Muscle of back (tissue), 3 donors: ENCODE measurements at regions not wholly inside any gene's neighbourhood (a gene's known extent, or its start where the extent isn't known, plus 50 kb on each side); places are given as distances from the start of the nearest gene placed in this dataset.
"Not testable (repeated sequence)": the region's sequence is repeated elsewhere in the genome, so short reads cannot be mapped to it uniquely, and the experiment has no call there.

Source experiments
- DNase-seq, 3 donors: peaks; one replicate each; pipeline versions ENCODE4 v3.0.0 to v3.0.0-alpha.2; 2013

DNA sequence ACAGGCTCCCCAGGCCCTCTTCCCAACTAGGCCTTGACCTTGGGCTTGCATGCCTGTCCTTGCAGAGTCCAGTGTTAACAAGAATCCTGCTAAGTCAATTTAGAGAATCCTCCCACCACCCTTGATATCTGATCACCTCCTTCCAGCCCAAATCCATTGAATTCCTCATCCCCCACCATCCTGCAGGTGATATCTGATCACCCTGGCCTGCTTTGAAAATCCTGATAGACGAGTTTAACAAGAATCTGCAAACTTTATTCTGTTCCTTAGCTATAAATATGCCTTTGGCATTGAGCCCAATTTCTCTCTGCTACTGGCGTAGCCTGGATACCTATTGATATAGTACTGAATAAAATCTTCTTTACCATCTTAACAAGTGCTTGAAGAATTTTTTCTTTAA, 125.5 kb downstream of the DIRAS2 start:
- DNase-seq: peak in 1 of 3 donors; percentile 7

GRCh38 chr9:90521811-90522570, 120.6 kb downstream of the DIRAS2 start:
- DNase-seq: no peak

DNA sequence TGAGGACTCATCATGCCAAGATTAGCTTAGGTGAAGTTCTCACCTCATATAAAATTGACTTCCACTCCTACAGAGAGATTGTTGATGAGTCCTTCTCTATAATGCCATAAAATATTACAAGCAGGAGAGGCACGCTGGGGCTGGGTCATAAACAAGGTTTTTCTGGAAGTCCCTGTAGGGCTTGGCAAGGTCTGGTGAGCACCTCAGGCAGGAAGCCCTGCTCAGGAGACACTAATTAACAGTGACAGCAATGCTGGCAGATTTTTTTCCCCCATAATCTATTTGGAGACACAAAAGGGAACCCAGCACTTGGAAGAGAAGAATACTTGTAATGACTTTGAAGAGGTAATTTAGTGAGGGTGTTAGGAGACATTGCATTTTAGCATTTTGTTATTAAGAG, 118.7 kb downstream of the DIRAS2 start:
- no peak for DNase-seq

DNA sequence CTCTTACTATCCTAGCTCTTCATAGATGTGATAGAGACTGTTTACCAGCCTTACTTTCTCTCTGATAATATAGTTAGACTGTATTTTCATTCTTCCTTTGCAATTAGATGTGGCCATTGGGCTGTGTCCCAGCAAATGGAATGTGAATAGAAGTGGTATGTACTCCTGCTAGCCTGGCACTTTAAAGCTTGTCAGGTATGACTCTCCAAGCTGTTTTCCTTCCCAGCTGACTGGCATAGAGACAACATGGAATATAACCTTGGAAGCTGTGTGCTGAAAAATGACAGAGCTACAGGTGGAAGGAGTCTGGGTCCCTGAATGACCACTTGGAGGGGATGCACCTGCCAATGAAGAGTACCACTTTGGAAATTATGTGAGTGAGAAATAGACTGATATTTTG, 116.2 kb downstream of the DIRAS2 start:
- no peak for DNase-seq

DNA sequence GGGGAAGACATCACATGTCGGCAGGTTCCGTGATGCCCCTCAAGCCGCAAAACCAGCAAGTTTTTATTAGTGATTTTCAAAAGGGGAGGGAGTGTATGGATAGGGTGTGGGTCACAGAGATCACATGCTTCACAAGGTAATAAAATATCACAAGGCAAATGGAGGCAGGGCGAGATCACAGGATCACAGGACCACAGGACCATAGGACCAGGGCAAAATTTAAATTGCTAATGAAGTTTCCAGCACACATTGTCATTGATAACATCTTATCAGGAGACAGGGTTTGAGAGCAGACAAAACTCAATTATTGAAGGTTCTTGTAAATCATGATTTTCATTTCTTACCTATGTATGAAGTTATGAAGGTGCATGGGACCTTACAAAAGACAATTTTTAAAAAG, 106.5 kb downstream of the DIRAS2 start:
- not testable (repeated sequence) for DNase-seq

DNA sequence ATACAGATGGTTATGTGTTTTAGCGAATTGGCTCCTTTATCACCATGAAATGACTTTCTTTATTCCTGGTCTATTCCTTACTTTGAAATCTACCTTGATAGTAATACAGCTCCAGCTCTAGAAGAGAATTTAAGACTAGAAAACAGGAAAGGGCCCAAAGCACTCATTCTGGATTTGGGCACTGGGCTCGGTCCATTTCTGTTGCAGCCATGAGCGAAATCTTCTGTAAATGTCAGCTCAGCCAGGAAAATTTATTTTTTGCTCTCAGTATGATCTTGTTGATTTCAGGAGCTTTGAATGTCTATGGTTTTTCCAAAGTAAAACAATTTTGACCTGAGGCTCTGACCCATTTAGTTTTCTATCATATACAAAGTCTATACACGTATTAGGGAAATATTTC, 104.1 kb downstream of the DIRAS2 start:
- no peak for DNase-seq

DNA sequence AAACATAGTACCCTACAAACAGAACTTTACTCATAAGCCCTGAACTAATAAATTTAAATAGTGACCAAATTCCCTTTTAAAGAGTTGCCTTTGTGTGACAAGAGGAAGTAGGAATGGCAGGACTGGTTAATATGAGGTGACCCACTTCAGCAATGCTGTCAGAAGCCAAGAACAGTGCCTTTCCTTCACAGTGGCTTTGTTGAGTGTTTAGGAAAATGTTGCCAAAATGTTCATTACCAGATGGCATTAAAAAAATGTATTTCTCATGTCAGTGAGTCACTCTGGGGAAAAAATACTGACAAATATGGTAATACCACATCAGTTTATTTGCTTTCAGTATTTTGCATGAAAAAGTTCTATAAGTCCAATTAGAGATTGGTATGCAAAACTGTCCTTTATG, 103.3 kb downstream of the DIRAS2 start:
- DNase-seq: no peak

DNA sequence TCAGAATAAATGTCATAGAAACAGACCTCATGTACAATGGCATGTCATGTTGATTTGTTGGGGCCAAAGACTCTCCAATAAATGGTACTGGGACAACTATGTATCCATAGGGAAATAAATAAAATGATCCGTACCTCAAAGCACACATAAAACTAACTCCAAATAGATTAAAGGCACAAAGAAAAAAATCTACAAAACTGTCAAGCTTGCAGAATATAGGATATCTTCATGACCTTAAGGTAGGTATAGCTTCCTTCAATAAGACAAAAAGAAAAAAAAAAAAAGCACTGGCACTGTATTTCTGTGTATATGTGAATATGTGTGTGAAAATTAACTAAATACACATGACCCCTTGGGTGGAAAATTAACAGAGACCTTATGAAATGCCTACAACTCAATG, 101.9 kb downstream of the DIRAS2 start:
- no peak for DNase-seq

DNA sequence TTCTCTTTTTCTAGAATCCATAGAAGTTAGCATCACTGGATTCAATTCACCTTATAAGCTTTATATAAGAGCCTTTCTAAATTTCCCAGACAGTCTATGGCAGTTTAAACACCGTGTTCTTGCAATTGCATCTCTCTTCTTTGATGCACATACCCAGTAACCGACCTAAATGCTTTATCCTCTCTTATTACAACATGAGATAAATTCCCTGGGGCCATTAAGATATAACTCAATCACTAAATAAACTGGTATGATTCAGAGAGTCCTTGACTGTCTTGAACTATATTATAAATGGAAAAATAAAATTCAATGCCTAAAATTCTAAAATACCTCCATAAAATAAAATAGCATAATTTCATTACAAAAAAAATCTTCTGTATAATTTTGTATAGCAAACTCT, 98.1 kb downstream of the DIRAS2 start:
- no peak for DNase-seq

DNA sequence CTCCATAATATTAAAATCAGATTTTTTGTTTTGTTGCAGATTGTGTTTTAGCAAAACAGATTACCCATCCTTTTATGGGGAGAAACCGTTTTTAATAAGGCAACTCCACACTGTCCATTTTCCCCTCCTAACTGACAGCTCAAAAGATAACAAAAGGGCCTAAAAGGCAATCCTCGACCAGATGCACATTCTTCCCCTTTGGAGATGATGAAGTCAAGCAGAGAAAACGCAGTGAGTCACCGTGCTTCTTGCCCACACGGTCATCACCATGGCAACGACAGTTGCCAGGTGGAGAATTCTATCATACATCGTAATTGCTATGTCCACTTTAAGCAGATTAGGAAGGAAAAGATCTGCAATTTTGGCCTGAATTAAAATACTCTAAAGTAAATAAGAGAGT, 96.4 kb downstream of the DIRAS2 start:
- peak; percentile 24 to 51 (median 29) for DNase-seq

- DNase-seq: no peak
These were observed 94.7 kb downstream of the DIRAS2 start for GRCh38 chr9:90547896-90548295.

DNA sequence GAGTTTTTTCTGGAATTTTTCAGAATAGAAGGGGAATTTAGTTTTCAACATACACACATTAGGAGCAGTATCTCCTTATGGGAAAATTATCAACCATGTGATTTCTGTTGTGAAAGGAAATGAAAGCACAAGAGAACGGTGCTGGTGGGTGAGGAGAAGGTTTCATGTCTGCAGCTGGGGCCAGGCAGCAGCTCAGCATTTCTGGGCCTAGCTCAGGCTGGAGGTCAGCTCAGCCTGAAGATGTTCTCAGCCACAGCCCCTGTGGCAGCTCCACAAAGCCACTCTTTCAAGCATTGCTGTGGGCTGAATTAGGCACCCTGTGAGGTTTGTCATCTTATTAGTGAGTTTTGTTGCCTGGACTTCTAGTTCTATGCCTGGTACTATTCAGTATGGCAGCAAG, 90.3 kb downstream of the DIRAS2 start:
- no peak for DNase-seq

DNA sequence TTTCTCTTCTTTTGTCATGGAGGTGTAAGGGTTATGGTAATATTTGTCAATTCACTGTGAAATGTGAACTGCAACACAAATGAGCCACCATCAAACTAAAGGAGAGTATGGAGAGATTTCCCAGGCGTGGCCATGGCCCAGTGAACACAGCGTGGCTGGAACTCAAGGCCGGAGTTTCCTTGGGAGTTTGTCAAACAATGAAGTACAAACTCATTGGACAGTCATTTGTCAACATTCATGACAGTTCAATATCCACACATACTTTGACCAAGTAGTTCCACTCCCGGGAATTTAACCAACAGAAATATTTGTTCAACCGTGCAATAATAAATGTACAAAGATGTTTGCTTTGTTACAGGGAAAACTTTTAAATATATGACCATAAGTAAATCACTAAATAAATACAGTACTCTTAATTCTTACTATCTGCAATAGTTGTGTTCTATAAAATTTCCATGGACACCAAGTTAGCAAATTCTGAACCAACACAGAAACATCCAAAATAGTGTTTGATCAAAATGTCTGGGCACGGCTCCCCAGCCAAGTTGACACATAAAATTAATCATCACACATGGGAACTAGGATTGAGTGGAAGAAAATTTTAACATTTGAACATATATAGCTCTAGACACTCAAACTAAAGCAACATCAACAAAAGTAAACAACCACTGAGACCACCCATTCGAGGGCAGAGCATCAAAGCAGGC, 87.1 kb downstream of the DIRAS2 start:
- DNase-seq: no peak

- DNase-seq: no peak
These were observed 85.5 kb downstream of the DIRAS2 start for GRCh38 chr9:90556897-90557675.

DNA sequence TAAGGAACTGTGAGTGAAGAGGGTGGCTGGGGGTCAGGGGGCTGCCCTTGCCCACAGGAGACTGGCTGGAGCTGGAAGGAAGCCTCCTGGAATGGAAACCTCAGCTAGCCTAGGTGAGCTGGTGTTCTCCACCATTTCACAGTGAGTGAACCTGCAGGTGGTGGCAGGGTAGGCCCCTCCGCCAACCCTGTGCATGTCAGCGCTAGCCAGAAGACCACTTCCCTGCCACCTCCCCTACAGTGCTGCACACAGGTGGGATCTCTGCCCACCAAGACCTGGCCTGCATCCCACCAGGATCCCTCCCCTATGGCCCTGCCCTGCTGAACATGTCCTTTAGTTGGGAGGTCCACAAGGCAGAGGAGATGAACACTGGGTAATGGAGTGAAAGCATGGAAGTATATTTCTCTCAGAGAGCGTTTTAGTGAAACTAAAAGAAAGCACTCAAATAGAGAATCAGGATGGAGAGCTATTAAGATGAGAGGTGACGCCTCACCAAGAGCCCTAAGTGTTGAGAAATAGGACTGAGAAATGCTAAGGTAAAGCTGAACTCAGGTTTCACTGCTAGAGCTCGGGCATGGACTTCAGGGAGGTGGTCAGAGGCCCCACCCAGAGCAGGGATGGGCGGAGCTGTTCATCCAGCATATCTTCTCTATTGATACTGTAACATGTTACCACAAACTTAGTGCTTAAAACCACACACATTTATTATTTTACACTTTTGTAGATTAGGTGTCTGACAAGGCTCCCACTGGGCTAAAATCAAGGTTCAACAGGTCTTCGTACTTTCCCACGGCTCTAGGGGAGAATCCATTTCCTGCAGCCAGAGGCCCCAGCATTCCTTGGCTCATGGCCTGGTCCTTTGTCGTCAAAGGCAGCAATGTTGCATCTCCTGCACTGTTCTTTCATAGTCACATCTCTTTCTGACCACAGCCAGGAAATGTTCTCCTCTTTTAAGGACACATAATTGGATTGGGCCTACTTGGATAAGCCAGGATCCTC, 83.2 kb downstream of the DIRAS2 start:
- no peak for DNase-seq
